ENCODE measurements at regions not wholly inside any gene's neighbourhood (a gene's known extent, or its start where the extent isn't known, plus 50 kb on each side); places are given as distances from the start of the nearest gene placed in this dataset.
"Not testable (repeated sequence)": the region's sequence is repeated elsewhere in the genome, so short reads cannot be mapped to it uniquely, and the experiment has no call there.

DNA sequence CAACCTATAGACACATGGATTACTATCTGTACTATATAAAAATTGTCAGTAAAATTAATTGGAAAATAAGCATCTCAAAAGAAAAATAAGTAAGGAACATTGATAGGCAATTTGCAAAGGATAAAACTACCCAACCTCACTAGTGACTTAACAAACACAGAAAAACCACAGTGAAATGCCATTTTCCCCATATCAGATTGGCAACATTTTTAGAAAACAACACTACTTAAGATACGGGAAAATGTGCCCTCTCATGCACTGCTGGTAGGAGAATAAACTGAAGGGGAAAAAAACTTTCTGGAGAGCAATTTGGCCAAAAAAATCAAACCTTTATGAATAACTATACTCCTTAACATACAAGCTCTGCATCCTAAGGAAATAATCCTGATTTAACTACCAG, 254.0 kb downstream of the DEPDC1B start:
- no peak for DNase-seq (ENCODE audit: low read depth, low spot score)

DNA sequence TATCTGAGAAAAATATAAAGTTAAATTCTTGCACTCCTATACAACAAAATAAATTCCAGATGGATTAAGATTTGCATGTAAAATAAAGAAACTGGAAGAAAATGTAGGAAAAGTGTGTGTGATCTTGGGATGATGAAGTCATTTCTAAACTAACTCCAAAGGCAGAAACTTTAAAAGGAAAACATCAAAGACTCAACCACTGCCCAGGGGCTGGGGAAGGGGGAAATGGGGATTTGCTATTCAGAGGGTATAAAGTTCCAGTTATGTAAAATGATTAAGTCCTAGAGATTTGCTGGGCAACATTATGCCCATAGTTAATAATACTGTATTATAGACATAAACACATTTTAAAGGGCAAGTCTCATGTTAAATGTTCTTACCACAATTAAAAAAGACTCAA, 254.5 kb downstream of the DEPDC1B start:
- DNase-seq (ENCODE audit: low read depth, low spot score) = no peak

DNA sequence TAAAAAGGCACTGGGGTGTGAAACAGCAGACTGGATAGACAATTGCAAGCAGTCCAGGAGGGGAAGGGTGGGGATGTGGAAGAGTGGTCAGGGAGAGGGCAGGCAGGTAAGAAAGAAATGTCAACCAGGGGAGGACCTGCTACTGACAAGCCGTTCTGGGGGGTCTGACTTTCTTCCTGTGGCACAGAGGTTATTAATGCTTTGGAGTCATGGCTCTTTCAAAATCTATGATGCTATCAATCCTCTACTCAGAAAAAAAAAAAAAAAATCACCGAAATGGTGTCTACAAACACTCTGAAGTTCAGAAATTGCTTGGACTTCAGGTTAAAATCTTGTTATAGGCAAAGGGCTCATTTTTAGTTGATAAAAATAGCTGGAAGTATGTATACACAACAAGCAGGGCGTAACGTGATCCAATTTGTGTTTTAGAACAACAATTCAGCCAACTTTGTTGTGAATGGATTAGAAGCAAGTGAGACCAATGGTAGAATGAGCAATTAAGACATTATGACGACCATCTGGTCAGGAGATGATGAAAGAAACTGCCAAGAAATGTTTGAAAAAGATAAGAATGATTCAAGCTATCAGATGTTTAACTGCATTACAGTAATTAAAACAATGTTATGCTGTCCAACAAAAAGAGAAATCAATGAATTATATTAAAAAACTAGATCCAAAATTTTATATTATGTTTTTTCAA, 255.2 kb downstream of the DEPDC1B start:
- DNase-seq (ENCODE audit: low read depth, low spot score) = no peak

DNA sequence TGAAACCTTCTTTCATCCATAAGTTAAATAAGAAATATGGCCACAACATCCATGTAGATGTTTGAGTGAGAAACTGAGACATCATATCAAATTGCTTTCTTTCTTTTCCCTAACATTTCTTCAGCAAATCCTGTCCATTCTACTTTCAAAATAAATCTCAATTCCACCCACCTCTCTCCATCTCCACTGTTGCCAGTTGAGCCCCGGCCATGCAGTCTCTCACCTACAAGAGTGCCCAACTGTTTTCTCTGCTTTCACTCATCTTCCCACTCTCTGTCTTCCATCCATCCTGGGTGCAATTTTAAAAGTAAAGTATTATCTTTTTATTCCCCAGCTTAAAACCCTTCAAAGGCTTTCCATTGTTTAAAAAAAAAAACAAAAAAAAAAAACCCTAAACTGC, 260.4 kb downstream of the DEPDC1B start:
- no peak for DNase-seq (ENCODE audit: low read depth, low spot score)

DNA sequence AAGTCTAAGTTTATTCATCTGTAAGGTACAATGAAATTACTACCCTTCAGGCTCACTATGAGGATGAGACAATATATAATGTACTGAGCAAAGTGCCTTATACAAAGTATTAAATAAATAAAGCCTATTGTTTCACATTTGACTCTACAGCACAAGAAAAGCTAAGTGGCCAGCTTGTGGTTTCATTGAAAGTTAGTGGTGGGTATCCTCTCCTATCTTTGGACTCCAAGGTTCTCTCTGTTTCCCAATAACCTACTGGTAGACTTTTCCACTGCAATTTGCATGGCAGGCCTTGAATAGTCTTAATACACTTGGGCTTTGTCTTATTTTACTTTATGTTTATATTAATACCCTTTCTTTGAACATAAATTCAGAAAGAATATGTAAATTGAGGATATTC, 262.7 kb downstream of the DEPDC1B start:
- DNase-seq (ENCODE audit: low read depth, low spot score) = no peak

DNA sequence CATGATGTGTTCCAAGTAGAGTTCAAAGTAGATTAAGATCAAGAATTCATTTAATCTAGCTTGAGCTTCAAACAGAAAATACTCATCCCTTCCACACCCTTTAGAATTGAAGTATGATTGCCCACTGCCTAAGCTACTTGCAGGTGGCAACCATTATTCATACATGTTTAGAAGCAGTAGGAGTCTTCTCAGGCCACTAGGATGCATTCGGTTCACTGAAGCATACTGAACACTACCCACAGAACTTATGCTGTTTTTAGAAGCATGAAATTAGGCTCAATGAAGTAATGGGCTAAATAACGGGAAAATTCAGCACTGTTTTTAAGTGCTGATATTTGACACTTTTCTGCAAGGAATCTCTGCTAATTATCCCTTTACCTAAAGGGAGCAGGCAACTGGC, 263.4 kb downstream of the DEPDC1B start:
- no peak for DNase-seq (ENCODE audit: low read depth, low spot score)

DNA sequence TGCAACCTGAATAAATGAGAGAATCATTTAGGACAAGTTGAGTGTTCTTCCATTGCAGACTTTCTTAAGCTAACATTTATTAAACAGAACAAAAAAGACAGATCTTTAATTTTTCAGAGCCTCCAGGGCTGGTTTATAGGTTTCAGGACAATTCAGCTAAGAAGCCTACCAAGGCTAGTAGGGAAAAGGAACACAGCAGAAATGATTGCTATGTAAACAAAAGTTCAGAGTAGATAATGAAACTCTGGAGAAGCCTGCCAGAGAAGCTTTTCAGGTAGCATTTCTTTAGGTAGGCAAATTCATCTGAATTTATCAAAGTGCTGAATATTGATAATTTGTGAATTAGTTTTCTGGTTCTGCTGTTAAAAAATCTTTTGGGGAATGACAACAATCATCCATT, 264.2 kb downstream of the DEPDC1B start:
- no peak for DNase-seq (ENCODE audit: low read depth, low spot score)

DNA sequence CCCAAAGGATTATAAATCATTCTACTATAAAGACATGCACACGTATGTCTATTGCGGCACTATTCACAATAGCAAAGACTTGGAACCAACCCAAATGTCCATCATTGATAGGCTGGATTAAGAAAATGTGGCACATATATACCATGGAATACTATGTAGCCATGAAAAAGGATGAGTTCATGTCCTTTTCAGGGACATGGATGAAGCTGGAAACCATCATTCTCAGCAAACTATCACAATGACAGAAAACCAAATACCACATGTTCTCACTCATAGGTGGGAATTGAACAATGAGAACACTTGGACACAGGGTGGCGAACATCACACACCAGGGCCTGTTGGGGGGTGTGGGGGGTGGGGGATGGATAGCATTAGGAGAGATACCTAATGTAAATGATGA, 273.8 kb downstream of the DEPDC1B start:
- DNase-seq (ENCODE audit: low read depth, low spot score) = not testable (repeated sequence)

DNA sequence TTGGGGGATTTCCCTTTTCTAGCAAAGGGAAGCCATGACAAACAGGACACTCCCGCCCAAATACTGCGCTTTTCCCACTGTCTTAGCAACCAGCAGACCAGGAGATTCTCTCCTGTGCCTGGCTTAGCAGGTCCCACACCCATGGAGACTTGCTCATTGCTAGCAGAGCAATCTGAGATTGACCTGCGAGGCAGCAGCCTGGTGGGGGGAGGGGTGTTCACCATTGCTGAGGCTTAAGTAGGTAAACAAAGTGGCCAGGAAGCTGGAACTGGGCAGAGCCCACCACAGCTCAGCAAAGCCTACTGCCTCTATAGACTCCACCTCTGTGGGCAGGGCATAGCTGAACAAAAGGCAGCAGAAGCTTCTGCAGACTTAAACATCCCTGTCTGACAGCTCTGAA, 279.2 kb downstream of the DEPDC1B start:
- not testable (repeated sequence) for DNase-seq (ENCODE audit: low read depth, low spot score)

DNA sequence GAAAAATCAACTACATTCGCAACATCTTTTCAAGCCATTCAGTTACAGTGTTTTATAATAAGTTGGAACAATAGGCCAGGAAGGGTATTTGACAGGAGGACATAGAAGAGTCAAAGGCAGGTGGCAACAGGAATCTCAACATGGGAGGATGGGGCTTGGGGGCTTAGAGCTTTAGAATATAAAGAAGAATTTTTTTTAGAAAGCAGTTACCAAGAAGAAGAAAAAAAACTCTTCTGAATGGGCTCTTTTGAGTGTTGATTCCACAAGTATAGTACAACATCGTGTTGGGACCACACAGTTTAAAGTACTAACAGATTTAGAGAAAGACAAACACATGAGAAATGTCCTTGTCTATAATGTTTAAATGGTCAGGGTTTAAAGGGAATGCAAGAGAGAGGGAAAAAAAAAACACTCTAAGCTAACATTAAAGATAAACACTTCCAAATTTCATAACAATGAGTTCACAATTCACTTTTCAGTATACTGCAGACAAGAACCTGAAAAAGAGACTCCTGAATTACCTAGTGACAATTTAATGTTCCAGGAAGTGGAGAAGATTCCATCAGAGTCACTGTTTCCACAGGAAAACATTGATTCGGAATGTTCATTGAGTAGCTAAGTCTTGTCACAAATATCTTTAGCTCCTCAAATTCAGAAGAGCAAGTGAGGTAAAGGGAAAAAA, 282.3 kb downstream of the DEPDC1B start:
- DNase-seq (ENCODE audit: low read depth, low spot score) = no peak

DNA sequence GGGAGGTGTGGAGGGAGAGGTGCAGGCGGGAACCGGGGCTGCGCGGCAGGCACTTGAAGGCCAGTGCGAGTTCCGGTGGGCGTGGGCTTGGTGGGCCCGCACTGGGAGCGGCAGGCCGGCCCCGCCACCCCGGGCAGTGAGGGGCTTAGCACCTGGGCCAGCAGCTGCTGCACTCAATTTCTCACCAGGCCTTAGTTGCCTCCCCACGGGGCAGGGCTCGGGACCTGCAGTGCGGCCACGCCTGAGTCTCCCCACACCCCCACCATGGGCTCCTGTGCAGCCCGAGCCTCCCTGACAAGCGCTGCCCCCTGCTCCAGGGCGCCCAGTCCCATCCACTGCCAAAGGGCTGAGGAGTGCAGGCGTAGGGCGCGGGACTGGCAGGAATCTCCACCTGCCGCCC, 284.5 kb downstream of the DEPDC1B start:
- no peak for DNase-seq (ENCODE audit: low read depth, low spot score)

DNA sequence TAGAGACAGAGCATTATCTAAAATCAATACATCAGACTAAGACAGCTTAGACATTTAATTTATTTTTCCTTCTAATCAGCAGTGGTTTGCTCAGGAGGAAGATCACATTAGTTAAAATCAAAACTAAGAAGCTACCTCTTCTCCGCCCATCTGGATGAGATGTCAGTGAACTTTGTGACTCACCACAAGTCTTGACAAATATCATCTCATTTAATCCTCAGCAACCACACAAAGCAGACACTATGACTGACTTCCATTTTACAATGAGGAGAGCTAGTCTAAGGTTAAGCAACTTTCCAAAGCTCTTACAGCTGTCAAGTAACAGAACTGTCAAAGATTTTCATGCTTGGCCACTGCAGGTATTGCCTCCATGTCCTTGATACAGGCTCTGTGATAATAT, 289.5 kb downstream of the DEPDC1B start:
- no peak for DNase-seq (ENCODE audit: low read depth, low spot score)

DNA sequence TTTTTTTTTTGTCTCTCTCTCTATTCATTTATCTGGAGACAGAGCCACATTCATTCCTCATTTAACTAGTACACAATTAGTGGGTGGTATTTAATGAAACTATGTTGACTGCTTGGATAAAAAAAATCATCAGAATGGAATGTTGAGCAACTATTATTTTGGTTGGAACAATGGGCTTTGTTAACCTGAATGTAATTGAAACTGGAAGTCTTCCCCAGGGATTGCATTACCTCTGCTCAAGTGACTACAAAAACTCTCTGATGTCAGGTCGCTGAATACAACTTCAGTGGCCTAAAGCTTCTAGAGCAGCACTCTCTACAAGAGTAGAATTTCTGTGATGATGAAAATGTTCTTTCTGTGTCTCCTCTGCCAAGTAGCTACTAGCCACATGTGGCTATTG, 295.8 kb downstream of the DEPDC1B start:
- no peak for DNase-seq (ENCODE audit: low read depth, low spot score)

DNA sequence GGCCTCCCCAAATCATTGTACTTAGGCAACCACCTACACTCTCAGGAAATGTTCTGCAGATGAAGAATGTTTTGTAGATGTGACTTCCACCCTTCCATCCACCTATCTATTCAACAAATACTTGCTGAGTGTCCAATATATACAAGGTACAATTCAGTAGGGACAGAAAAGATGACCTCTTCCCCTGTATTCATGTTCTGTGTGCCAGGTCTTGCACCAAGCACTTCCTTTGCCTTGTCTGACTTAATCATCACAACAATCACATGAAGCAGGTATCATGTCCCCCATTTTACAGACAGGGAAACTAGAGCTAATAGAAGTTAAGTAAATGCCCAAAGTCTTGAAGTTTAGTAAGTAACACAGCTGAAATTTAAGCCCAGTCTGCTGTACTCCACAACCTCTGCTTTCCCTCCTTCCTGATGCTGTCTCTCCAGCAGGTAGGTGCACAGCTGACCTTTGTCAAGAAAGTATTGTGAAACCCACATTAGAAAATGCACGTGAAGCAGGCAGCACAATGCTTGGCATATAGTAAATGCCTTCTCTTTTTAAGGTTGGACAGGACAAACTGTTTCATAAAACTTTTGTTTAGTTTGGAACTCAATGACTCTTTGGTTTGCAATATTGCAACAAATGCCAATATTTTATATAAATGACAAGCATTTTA, 296.5 kb downstream of the DEPDC1B start:
- DNase-seq (ENCODE audit: low read depth, low spot score) = no peak

DNA sequence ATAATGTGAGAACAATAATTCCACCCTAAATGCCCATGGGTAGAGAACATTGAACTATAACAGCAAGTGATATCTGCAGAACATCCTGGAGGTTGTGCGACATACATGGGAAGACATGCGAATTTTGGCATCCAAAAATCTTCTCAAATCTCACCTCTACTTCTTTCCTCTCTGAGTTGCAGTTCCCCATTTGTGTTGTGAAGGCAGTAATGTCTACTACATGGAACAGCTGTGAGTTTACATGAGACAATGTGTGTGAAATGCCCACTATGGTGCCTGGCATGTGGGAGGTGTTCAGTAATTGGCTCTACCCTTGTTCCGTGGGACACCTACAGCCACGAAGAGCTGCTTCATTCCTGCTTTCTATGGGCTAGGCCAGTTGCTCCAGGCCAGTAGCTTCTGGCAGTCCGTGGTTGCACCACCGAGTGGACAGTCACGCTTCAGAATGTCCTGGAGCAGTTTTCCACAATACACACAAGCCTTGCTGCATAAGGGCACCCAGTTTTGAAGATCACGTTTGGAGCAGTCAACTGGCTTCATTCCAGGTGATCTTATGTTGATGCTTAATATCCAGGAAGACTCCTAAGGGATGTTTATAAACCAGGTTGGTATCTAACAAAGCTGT, 297.7 kb downstream of the DEPDC1B start:
- no peak for DNase-seq (ENCODE audit: low read depth, low spot score)

DNA sequence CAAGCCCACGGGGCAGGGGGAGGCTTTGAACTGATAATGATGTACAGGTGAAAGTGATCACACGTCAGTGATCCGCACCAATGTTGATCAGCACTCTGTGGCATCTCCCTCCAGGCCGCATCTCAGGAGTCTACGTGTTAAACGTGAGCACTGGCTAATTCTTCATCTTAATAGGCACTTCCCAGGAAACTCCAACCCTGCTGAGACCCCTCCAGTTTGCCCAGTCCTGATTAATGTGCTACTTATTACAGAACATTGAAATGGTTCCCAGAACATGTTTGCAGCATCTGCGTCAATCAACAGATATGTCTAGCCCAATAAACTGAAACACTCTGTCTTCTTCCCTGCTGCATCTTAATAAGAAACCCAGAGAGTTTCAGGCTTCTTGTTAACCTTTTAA, 298.4 kb downstream of the DEPDC1B start:
- no peak for DNase-seq (ENCODE audit: low read depth, low spot score)

DNA sequence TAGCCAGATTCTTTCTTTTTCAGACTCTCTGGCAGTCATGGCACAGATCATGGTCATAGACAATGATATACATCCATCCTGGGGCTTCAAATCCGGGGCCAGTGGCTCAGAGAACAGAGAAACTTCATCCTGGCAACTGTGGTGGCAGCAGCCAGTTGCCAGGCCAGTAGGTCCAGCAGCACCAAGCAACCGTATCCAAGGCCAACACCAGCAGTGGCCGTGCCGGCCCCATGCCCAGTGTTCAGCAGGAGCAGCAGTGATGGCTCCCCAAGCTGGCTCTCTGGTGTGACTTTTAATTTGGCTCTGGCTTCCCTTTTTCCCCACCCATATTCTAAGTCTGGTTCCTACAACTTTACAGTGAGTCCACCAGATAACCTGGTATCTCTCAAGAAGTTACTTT, 300.5 kb downstream of the DEPDC1B start:
- no peak for DNase-seq (ENCODE audit: low read depth, low spot score)

DNA sequence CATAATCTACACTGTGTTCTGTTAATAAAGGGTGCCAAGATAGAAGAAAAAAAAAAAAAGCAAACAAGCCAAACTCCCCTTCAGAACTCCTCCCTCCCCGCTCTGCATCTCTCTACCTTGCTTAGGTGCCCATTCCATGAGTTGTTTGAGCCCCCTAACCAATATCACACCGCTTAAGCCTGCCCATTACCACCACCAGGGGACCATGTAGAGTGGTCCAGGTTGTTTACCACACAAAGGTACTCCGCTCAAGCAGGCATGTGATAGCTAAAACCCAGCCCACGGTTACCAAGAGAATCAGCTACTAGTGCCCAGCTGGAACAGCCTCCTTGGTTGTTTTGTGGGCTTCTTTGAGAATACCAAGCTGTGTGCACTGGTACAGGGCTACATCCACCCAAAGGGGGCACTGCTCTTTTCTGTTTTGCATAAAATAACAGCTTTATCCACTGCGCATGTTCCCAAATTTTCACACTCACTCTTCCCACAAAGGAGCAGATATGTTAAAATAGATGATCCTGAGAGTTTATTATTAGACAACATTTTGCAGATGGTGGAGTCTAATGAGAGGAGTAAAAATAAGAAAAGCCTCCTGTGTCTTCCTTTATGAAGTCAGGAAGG, 304.1 kb downstream of the DEPDC1B start:
- no peak for DNase-seq (ENCODE audit: low read depth, low spot score)

DNA sequence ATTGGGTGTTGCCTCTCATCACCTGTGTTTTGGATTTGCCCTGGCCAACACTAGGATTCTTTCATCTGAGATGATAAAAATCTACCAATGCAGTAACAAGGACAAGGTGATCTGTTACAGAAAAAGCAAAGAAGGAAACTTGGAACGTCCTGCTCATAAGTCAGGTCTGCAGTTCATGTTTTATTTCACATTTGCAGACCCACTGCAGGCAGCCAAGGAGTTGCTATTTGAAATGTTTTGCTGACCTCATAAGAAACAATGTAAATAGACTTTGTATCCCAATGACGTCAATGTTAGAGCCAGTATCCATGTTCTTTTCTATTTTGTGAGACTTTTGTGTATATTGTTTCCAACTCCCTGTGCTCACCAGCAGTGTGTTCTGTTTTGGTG, 312.9 kb downstream of the DEPDC1B start:
- DNase-seq (ENCODE audit: low read depth, low spot score) = peak; percentile 30

DNA sequence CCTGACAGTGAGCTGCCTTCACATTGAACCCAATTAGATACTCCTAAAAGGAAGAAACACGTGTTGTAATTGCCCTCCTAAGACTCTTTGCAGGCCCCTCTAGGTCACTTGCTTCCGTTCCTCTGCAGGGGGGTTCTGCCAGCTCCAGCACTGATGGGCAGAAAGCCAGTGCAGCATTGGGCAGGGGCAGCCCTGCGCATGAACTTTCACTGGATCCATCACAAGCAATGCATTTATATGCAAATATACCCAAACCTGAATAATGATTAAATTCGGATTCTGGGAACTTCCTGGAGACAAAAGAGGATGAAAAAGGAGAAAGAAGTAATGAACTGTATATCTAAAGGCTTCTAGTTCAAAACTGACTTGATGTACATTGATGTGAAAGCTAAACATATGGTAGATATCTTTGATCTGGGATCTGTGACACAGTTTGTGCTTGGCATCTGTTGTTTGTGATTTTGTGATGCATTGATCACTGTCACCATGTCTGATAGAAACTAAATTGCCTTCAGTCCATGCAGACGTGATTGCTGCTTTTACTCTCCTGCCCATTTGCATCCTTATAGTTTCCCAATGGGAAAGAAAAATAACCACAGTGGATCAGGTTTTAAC, 313.4 kb downstream of the DEPDC1B start:
- DNase-seq (ENCODE audit: low read depth, low spot score) = no peak

DNA sequence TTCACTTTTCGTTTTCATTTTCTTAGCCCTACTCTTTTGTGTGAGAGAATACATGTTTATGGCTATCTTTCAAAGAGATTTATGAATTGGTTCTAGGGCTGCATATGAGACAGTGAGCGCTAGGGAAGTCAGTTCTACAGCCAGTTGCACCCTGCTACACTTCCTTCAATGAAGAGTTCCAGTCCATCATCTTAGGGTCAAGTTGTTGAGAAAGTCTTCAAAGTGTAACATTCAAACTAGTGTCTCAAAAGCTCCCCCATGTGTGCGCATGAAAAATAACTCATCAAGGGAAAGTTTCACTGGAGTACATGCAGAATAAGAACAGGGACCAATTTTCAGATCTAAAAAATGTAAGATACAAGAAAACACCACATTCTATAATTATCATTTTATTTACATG, 317.2 kb downstream of the DEPDC1B start:
- no peak for DNase-seq (ENCODE audit: low read depth, low spot score)

DNA sequence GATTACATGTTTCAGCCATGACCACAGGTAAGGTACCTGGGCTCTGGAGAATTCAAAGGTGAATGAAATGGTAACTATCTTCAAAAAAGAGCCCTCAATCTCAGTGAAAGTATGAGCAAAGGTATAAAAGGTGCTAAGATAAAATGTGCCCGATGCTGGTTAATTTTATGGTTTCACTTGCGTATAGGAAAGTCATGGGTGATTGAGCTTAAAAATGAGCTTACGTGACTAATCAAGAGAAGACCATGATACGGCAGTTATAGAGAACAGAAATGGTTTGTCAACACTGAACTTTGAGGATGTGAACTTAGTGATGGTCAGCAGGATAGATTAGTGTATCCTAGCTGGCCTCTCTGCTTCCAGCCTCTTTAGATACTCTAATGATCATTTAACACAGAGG, 320.1 kb downstream of the DEPDC1B start:
- no peak for DNase-seq (ENCODE audit: low read depth, low spot score)
